ENCODE measurements at regions not wholly inside any gene's neighbourhood (a gene's known extent, or its start where the extent isn't known, plus 50 kb on each side); places are given as distances from the start of the nearest gene placed in this dataset.

DNA sequence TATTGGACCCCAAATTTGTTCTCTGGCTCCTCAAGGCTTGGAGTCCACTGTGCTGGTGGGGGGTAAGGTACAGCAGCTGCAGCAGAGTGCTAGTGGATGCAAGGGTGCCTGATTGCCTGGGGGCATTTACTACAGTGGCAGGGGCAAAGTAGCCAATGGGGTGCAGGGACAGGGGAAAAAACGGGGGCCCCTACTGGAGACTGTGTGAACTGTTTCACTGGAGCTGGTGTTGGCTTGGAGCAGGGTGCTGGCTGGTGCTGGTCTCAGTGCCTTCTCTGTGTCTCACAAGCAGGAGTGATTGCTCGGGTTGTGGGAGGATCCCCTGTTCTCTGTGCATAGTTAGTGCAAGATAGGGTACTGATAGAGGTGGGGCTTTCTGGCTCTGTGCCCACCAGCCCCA lies 935.9 kb downstream of the JRKL start:
- TF ChIP-seq TAF1 (IDR thresholded peaks at IDR 0.05; ENCODE audit: low read depth, low read length) (no peak), SPI1 (IDR thresholded peaks at IDR 0.05; ENCODE audit: low read depth, low read length) (no peak), POLR2A (IDR thresholded peaks at IDR 0.05; ENCODE audit: low read depth, low read length) (no peak)

Data from GM12891 (cell line).